NCI-H128 (cell line): ENCODE measurements at regions not wholly inside any gene's neighbourhood (a gene's known extent, or its start where the extent isn't known, plus 50 kb on each side); places are given as distances from the start of the nearest gene placed in this dataset.

Experiments
- DNase-seq: peaks from one replicate; lab custom pipeline; 2025; ENCODE audit not compliant: unreplicated experiment; lab: John Stamatoyannopoulos, UW

- DNase-seq, result no peak
Observed at GRCh38 chrX:39950018-39950688, 147.6 kb downstream of the BCOR start.

GRCh38 chrX:39952989-39953388, 144.8 kb downstream of the BCOR start:
- DNase-seq, result no peak

- DNase-seq, result no peak
Observed at GRCh38 chrX:39953879-39954278, 143.9 kb downstream of the BCOR start.

- no peak for DNase-seq
Observed at GRCh38 chrX:39954851-39955250, 142.9 kb downstream of the BCOR start.

- no peak for DNase-seq
Observed at GRCh38 chrX:39955625-39956024, 142.1 kb downstream of the BCOR start.

- DNase-seq, result no peak
Observed at GRCh38 chrX:39956803-39957394, 140.9 kb downstream of the BCOR start.

- DNase-seq, result no peak
Observed at GRCh38 chrX:39957816-39958566, 139.8 kb downstream of the BCOR start.

- no peak for DNase-seq
Observed at GRCh38 chrX:39958850-39959249, 138.9 kb downstream of the BCOR start.

- no peak for DNase-seq
Observed at GRCh38 chrX:39960219-39960618, 137.5 kb downstream of the BCOR start.

GRCh38 chrX:39961441-39961840, 136.3 kb downstream of the BCOR start:
- no peak for DNase-seq

- no peak for DNase-seq
Observed at GRCh38 chrX:39965051-39965573, 132.6 kb downstream of the BCOR start.

- DNase-seq, result no peak
Observed at GRCh38 chrX:39966176-39966575, 131.6 kb downstream of the BCOR start.

GRCh38 chrX:39967348-39967747, 130.4 kb downstream of the BCOR start:
- no peak for DNase-seq

GRCh38 chrX:39969099-39969818, 128.5 kb downstream of the BCOR start:
- peak; percentile 70 for DNase-seq

- DNase-seq, result no peak
Observed at GRCh38 chrX:39969819-39970504, 127.8 kb downstream of the BCOR start.

- no peak for DNase-seq
Observed at GRCh38 chrX:39971760-39972159, 126.0 kb downstream of the BCOR start.

- DNase-seq, result no peak
Observed at GRCh38 chrX:39972340-39972739, 125.4 kb downstream of the BCOR start.

GRCh38 chrX:39973810-39974209, 123.9 kb downstream of the BCOR start:
- DNase-seq, result no peak

GRCh38 chrX:39974270-39974669, 123.5 kb downstream of the BCOR start:
- DNase-seq, result no peak

- no peak for DNase-seq
Observed at GRCh38 chrX:39975101-39975925, 122.4 kb downstream of the BCOR start.
